Stimulated activated naive CD8-positive, alpha-beta T cell treated with anti-CD3 and anti-CD28 coated beads, Interleukin-15, Interleukin-2, amounts not matched to agents 100 ng/mL and 50 ng/mL, for 24 hours (primary cell): ENCODE measurements at regions not wholly inside any gene's neighbourhood (a gene's known extent, or its start where the extent isn't known, plus 50 kb on each side); places are given as distances from the start of the nearest gene placed in this dataset.
A peak's percentile ranks its signal among the peaks of the same experiment; 100 is the strongest.

Source experiments
- H3K27ac Mint-ChIP-seq: one replicate; pipeline ENCODE4 v1.8.0; 2021; ENCODE audit warnings: mild to moderate bottlenecking, mixed read lengths
- H3K27me3 Mint-ChIP-seq: one replicate; pipeline ENCODE4 v1.8.0; 2021; ENCODE audit warnings: mixed read lengths
- H3K36me3 Mint-ChIP-seq: one replicate; pipeline ENCODE4 v1.8.0; 2021; ENCODE audit warnings: low read depth, mixed read lengths
- H3K4me1 Mint-ChIP-seq: one replicate; pipeline ENCODE4 v1.8.0; 2021; ENCODE audit warnings: low read depth, mixed read lengths
- H3K4me3 Mint-ChIP-seq: one replicate; pipeline ENCODE4 v1.8.0; 2021; ENCODE audit warnings: mild to moderate bottlenecking, mixed read lengths
- H3K9me3 Mint-ChIP-seq: one replicate; pipeline ENCODE4 v1.8.0; 2021; ENCODE audit warnings: mixed read lengths

DNA sequence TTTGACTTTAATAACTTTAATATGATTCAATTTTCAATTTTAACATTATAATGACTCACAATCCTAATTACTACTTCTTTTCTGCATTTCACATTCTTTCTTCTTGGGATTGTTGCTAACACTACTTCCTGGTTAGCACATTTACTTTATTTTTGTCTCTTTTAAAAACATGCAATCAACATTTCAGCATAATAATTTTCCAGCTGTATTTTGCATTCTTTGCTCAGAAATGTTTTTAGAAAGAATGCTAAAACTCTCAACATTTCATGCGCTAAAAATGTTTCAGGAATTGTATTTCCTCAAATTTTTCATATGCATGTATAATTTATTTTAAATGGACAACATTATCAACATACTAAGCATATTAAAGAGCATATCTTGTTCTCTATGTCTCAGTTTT, 1302.1 kb upstream of the GJE1 start:
- Mint-ChIP-seq H3K4me3 (no peak overlapping the region), H3K9me3 (no peaks in the 10 kb centered on the region), H3K27ac (no peak overlapping the region), H3K4me1 (no peaks in the 10 kb centered on the region), H3K36me3 (no peaks in the 10 kb centered on the region), H3K27me3 (no peaks in the 10 kb centered on the region)

DNA sequence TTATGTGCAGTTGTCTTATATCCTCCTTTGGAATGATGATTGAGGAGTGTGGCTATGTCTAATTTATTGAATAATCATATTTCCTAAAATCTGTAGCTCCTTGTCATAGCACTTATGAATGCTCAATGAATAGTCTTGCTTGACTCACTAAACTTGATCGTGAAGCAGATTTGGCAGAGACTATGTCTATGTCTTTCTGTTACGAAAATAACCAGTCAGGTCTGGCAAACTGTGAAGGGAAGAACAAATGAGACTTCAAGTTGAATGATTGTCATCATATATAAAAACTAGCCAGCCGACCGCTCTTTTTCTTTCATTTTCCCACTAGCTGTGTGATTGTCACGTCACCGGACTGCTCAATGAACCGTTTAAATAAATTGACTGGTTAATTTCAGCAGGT, 1303.9 kb upstream of the GJE1 start:
- H3K27ac Mint-ChIP-seq, result no peak overlapping the region

DNA sequence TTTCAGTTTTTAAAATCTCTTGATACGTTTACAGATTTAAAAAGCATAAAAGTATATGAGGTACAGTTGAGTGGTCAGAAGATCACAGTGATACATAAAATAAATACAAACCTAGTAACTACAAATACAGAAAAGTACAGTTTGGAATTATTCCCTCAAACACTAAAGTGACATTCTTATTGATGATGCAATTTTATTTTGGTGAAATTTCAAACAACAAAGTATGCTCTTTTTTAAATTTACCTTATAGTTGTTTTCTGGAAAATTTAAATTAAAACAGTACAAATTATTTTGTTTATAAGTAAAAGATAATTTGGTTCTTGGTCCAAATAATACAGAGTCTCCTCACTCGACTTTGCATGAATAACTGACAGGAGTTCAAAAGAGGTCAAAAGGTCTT, 1305.1 kb upstream of the GJE1 start:
- no peaks in the 10 kb centered on the region for H3K4me1 Mint-ChIP-seq
- H3K36me3 Mint-ChIP-seq, result no peaks in the 10 kb centered on the region
- no peak overlapping the region for H3K4me3 Mint-ChIP-seq
- H3K27ac Mint-ChIP-seq, result no peak overlapping the region
- H3K27me3 Mint-ChIP-seq, result no peaks in the 10 kb centered on the region
- H3K9me3 Mint-ChIP-seq, result no peaks in the 10 kb centered on the region

More for the DNA sequence above, 1303.9 kb upstream of the GJE1 start:
- Mint-ChIP-seq H3K27me3 (no peaks in the 10 kb centered on the region), H3K4me3 (no peak overlapping the region), H3K4me1 (no peaks in the 10 kb centered on the region), H3K36me3 (no peaks in the 10 kb centered on the region), H3K9me3 (no peaks in the 10 kb centered on the region)

DNA sequence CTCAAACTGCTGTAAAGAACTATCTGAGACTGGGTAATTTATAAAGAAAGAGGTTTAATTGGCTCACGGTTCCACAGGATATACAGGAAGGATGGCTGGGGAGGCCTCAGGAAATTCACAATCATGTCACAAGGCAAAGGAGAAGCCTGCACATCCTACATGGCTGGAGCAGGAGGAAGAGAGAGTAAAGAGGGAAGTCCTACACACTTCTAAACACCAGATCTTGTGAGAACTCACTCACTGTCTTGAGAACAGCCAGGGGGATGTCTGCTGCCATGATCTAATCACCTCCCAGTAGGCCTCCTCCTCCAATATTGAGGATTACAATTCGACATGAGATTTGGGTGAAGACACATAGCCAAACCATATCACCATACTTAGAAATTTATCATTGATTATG, 1307.0 kb upstream of the GJE1 start:
- no peaks in the 10 kb centered on the region for H3K4me1 Mint-ChIP-seq
- no peaks in the 10 kb centered on the region for H3K36me3 Mint-ChIP-seq
- no peaks in the 10 kb centered on the region for H3K27me3 Mint-ChIP-seq
- no peak overlapping the region for H3K27ac Mint-ChIP-seq
- H3K4me3 Mint-ChIP-seq, result no peak overlapping the region
- H3K9me3 Mint-ChIP-seq, result no peaks in the 10 kb centered on the region

DNA sequence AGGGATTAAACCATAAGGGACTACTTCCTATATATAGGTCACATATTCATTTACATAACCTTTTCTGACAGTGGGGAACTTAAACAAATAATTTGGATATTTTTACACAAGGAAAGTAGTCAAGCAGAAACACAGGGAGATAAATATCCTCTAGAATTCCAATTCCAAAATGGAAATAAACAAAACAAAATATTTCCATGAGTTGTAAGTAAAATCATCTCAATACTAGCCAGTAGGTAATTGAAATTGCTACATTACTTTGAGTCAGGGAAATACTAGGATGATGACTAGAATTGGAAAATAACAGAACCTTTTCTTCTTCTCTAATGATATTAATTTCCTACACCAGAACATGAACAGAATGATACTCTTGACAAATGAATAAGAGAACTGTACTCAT, 1308.1 kb upstream of the GJE1 start:
- Mint-ChIP-seq H3K4me3 (no peak overlapping the region), H3K27me3 (no peaks in the 10 kb centered on the region), H3K4me1 (no peaks in the 10 kb centered on the region), H3K36me3 (no peaks in the 10 kb centered on the region), H3K9me3 (no peaks in the 10 kb centered on the region), H3K27ac (no peak overlapping the region)

DNA sequence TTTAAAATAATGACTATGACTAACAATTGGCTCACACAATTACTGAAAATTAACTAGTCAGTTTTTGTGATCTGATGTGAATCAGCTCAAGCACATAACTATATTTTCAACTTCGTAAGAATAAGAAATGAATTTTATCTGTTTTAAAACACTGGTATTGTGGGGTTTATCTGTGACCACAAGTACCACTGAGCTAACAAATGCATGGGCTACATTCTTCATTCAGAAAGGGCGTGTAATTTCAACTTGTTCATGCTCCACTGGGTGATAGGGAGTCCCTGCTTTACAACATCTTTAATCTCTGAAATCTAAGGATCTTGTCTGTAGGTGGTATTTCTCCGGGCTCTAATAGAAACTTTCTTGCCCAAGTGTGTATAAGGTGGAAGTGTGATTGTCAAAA, 1311.5 kb upstream of the GJE1 start:
- H3K4me3 Mint-ChIP-seq, result no peak overlapping the region
- no peaks in the 10 kb centered on the region for H3K4me1 Mint-ChIP-seq
- H3K36me3 Mint-ChIP-seq, result no peaks in the 10 kb centered on the region
- H3K27ac Mint-ChIP-seq, result no peak overlapping the region
- H3K27me3 Mint-ChIP-seq, result no peaks in the 10 kb centered on the region
- H3K9me3 Mint-ChIP-seq, result no peaks in the 10 kb centered on the region

DNA sequence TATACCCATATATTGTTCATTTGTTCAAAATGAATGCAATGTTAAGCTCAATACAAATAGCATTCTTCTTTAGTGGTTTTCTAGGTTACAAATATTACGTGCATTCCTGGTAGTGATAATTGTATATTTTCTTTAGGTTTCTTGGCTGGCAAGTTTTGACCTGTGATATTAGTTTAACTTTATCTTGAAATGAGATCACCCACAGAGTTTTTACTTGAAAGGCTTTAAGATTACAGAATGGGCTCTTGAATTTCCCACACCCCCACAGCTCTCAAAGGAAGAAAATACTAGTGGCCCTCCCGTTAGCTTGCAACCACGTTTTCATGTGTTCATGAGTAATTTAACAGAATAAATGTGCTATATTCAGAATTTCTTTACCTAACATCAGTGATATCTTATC, 1315.5 kb upstream of the GJE1 start:
- no peaks in the 10 kb centered on the region for H3K36me3 Mint-ChIP-seq
- H3K9me3 Mint-ChIP-seq, result no peaks in the 10 kb centered on the region
- H3K27me3 Mint-ChIP-seq, result no peaks in the 10 kb centered on the region
- no peak overlapping the region for H3K27ac Mint-ChIP-seq
- no peak overlapping the region for H3K4me3 Mint-ChIP-seq
- no peaks in the 10 kb centered on the region for H3K4me1 Mint-ChIP-seq

DNA sequence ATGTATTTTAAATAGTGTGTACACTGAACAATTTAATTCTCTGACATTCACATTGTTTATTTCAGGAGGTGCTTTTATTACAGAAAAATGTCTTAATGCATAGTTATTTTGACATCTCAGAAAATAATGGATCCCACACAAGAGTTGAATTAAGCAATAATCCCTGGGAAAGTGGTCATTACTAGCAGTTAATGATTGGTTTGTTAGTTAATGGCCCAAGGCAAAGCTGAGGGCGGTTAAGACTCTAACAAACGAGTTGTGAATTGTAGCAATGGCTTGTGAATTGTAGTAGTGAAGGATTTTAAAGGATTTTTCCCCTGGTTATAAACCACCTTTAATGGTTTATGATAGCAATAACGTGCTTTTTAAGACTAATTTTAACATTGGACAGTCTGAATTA, 1316.0 kb upstream of the GJE1 start:
- H3K4me3 Mint-ChIP-seq, result no peak overlapping the region
- no peaks in the 10 kb centered on the region for H3K27me3 Mint-ChIP-seq
- no peak overlapping the region for H3K27ac Mint-ChIP-seq
- H3K36me3 Mint-ChIP-seq, result no peaks in the 10 kb centered on the region
- H3K9me3 Mint-ChIP-seq, result no peaks in the 10 kb centered on the region
- no peaks in the 10 kb centered on the region for H3K4me1 Mint-ChIP-seq

DNA sequence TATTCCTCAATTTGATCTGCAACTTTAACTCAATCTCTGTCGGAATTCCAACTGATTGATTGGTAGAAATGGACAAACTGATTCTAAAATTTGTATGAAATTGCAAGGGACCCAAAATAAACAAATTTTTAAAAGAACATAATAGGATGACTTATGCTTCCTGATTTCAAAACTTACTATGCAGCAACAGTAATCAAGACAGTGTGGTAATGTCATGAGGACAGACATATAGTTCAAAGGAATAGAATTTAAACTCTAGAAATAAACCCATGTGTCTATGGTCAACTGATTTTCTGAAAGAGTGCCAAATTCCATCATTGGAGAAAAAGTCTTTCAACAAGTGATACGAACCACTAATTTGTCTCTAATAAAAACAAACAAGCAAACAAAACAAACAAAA, 1320.1 kb upstream of the GJE1 start:
- Mint-ChIP-seq H3K4me1 (peaks cover 8% of the 10 kb centered on the region), H3K27me3 (peaks cover 9% of the 10 kb centered on the region), H3K36me3 (no peaks in the 10 kb centered on the region), H3K4me3 (no peak overlapping the region), H3K9me3 (no peaks in the 10 kb centered on the region), H3K27ac (no peak overlapping the region)

DNA sequence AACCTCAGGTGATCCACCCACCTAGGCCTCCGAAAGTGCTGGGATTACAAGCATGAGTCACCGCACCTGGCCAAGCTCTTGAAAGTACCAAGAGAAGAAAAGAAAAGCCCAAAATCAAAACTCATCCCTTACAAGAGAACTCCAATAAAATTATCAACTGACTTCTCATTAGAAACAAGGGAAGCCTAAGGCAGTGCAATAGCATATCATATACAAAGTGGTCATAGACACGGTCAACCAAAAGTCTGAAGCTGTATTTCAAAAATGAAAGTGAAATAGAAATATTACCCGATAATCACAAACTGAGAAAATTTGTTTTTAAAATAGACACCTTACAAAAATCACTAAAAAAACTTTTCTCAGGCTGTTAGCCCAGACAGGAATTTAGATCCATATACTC, 1321.1 kb upstream of the GJE1 start:
- no peaks in the 10 kb centered on the region for H3K9me3 Mint-ChIP-seq
- no peak overlapping the region for H3K4me3 Mint-ChIP-seq
- H3K4me1 Mint-ChIP-seq, result peaks cover 8% of the 10 kb centered on the region
- H3K36me3 Mint-ChIP-seq, result no peaks in the 10 kb centered on the region
- peaks cover 9% of the 10 kb centered on the region for H3K27me3 Mint-ChIP-seq
- no peak overlapping the region for H3K27ac Mint-ChIP-seq

DNA sequence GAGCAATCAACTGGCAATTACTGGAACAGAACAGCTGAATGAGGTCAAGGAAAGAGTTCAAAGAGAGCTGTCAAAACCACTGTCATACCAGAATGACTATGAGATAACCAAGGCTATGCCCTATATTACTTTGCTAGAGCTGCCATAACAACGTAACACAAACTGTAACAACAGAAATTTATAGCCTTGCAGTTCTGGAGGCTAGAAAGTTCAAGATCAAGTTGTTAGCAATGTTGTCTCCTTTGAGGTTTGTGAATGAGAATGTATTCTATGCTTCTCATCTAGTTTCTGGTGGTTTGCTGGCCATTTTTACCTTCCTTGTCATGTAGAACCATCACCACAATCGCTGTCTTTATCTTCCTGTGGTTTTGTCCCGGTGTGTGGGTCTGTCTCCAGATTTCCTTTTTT, 1323.0 kb upstream of the GJE1 start:
- peak overlapping the region; percentile 16 for H3K27ac Mint-ChIP-seq

DNA sequence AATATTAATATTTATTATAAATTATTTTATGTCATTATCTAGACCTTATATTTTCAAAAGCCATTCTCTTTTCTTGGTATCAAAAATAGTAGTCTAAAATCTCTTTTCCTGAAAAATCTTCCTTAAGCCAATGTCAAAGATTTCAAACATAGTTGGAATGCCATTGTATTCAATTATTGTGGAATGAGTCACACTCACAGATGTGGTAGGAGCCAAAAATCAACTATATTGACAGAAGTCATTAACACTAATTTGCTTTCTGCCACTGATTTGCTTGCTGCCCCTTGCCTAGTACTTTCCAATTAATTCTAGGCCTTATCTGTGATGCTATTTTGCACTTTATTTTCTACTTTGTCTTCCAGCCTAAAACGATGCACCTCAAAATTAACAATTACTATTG, 1326.3 kb upstream of the GJE1 start:
- Mint-ChIP-seq H3K36me3 (no peaks in the 10 kb centered on the region), H3K4me1 (peaks cover 8% of the 10 kb centered on the region), H3K27ac (no peak overlapping the region), H3K27me3 (peaks cover 13% of the 10 kb centered on the region), H3K4me3 (no peak overlapping the region), H3K9me3 (no peaks in the 10 kb centered on the region)

More for the DNA sequence above, 1323.0 kb upstream of the GJE1 start:
- Mint-ChIP-seq H3K27me3 (peaks cover 9% of the 10 kb centered on the region), H3K36me3 (no peaks in the 10 kb centered on the region), H3K4me3 (no peak overlapping the region), H3K9me3 (no peaks in the 10 kb centered on the region), H3K4me1 (peaks cover 8% of the 10 kb centered on the region)

DNA sequence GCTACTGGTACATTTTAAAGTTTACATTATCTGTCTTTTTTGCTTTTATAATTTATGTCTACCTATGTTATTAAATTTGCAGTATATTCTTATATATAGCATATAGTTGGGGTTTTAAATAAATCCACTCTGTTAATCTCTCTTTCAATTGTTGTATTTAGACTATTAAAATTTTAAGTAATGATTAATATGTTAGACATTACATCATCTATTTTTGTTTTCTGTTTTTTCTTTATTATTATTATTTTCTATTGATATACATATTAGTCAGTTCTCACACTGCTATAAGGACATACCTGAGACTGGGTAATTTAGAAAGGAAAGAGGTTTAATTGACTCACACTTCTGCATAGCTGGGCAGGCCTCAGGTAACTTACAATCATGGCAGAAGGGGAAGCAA, 1338.2 kb upstream of the GJE1 start:
- no peak overlapping the region for H3K4me3 Mint-ChIP-seq
- H3K9me3 Mint-ChIP-seq, result peaks cover 8% of the 10 kb centered on the region
- H3K36me3 Mint-ChIP-seq, result no peaks in the 10 kb centered on the region
- no peak overlapping the region for H3K27ac Mint-ChIP-seq
- no peaks in the 10 kb centered on the region for H3K4me1 Mint-ChIP-seq
- H3K27me3 Mint-ChIP-seq, result no peaks in the 10 kb centered on the region

DNA sequence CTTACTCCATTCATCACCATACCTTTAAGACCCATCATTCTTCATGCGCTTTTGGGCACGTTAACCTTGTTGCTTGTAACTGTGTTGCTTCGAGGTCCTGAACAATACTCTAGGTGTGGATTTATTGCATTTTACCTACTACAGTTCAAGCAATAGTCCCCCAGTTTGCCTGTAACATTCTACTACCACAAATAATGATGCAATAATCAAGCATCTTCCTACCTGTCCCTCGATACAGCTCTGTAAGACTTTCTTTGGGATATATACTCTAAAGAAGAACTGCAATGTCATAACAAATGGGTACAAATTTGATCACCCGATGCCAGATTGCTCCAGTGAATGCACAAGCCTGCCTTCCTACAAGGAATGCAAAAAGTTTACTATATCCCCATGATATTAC, 1342.6 kb upstream of the GJE1 start:
- Mint-ChIP-seq H3K9me3 (peaks cover under 1% of the 10 kb centered on the region), H3K4me1 (no peaks in the 10 kb centered on the region), H3K27me3 (no peaks in the 10 kb centered on the region), H3K4me3 (no peak overlapping the region), H3K36me3 (no peaks in the 10 kb centered on the region), H3K27ac (no peak overlapping the region)

DNA sequence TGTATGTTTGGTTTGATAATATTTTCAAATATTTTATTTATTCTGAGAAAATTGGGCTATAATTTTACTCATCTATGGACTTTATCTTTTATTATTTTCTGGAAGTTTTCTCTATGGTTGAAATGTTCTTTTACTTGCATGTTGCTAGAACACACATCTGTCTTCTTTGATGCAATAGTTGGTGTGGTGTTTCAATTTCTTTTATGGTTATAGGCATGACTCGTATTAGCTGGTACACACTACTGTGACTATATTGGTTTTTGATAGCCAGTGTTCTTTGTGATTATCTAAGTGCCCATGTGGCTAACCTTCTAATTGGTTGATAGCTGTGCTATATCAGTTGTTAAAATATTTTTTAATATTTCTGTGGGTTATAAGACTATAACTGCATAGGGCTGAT, 1343.3 kb upstream of the GJE1 start:
- H3K27me3 Mint-ChIP-seq, result no peaks in the 10 kb centered on the region
- H3K36me3 Mint-ChIP-seq, result no peaks in the 10 kb centered on the region
- H3K4me3 Mint-ChIP-seq, result no peak overlapping the region
- H3K4me1 Mint-ChIP-seq, result no peaks in the 10 kb centered on the region
- no peak overlapping the region for H3K27ac Mint-ChIP-seq
- no peaks in the 10 kb centered on the region for H3K9me3 Mint-ChIP-seq

DNA sequence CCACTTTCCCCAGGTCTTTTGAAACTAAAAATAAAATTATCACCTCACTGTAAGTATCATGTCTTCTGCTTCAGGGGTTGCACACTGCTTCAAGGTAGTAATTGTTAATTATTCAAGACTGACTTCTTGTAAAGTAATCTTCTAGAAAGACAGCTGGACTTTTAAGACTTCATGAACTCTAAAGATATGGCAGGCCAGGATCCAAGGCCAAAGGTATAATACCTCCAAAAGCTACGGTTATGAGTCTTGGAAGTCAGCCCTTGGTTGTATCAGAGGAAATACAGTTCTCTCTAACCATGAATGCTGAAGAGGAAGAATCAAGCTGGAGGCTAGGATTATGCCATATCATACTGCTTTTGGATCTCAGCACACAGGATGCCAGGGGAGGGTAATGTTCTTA, 1346.8 kb upstream of the GJE1 start:
- H3K4me3 Mint-ChIP-seq, result no peak overlapping the region
- H3K4me1 Mint-ChIP-seq, result no peaks in the 10 kb centered on the region
- no peaks in the 10 kb centered on the region for H3K36me3 Mint-ChIP-seq
- H3K27me3 Mint-ChIP-seq, result no peaks in the 10 kb centered on the region
- H3K9me3 Mint-ChIP-seq, result no peaks in the 10 kb centered on the region
- no peak overlapping the region for H3K27ac Mint-ChIP-seq

DNA sequence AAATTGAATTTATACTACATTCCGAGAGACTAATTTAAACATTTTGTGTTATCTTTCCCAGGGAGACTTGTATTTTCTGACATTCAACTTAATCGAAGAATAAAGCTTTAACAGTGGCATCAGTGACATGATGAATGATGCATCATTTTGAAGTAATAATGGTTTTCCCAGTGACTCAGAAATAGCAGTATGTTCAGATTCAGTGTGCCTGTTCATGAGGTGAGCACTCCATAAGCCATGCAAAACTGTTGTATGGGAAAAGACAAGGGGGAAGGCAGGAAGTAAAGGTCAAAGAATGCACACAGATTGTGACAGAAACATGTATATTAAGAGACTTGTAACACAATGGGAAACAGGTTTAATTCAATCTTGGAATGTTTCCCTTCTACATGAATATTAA, 1348.2 kb upstream of the GJE1 start:
- no peaks in the 10 kb centered on the region for H3K36me3 Mint-ChIP-seq
- H3K4me3 Mint-ChIP-seq, result no peak overlapping the region
- H3K27ac Mint-ChIP-seq, result no peak overlapping the region
- no peaks in the 10 kb centered on the region for H3K9me3 Mint-ChIP-seq
- H3K27me3 Mint-ChIP-seq, result no peaks in the 10 kb centered on the region
- H3K4me1 Mint-ChIP-seq, result no peaks in the 10 kb centered on the region
